Inflammatory macrophage (primary cell): ENCODE measurements at regions not wholly inside any gene's neighbourhood (a gene's known extent, or its start where the extent isn't known, plus 50 kb on each side); places are given as distances from the start of the nearest gene placed in this dataset.

Experiments
- DNase-seq, 2 donors: peaks; one replicate each; pipeline ENCODE4 v3.0.0-alpha.2; 2020 to 2022

DNA sequence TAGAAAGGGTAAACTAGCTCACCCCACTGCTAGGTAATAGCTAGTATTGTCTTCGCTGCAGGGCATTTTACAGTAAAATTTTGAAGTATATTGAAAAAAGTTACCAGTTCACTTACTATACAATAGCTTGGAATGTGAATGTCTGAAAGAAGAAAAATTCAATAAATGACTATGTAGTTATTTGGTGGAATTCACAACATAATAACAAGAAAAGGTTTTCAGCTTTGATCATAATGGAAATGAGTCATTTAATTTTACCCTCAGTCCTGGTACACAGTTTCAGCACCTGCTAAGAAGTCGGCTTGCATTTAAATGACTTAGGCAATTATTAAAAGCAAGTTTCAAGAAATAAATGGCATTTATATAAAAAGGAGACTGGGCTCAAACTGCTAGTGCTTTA is 90.4 kb downstream of the NUP35 start:
- DNase-seq = no peak

DNA sequence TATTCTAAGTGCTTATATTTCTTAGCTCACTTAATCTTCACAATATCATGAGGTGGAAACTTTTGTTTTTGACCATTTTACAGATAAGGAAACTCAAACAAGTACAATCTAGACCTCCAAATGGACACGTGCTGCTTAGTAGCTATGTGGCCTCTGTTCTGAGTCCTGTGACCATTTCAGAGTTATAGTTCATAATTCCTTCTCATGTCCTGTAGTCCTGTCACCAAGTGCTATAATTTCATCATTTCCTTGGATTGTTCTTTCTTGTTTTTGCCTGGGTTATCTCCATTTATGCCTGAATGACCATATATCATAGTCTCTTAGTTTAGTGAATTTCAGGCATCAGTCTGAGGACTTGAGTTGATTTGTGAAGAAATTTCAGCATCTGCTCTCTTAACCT is 91.7 kb downstream of the NUP35 start:
- DNase-seq = no peak

DNA sequence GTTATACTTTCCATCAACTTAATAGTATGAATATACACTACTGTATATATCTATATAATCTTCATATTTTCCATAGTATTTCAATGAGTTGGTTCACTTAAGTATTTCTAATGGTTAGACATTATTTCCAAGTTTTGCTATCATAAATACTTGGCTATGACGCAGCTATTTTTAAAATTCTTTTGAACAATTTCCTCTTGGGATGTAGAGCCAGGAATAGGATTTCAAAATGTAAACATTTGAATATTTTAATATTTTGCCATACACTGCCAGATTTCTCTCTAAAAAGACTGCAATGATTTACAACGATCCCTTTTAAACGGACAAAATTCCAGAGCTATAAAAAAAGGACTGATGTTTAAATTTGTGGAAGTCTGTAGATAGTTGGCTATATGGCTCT is 95.6 kb downstream of the NUP35 start:
- DNase-seq = no peak

DNA sequence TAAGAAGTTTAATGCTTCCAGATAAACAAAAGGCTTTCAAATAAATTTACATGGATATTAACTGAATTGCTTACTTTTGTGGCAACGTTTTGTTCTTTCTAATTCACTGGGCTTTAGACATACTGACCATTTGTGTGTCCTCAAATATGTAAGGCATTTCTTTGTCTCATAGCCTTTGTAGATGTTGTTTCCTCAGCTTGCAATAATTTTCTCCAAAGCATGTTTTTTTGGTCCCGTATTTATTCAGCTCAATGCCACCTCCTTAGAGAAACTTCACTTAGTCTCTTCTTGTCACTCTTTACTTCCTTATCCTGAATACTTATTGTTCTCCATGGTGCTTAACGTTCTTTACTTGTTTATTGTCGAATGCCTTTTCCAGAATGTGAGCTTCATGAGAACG is 98.5 kb downstream of the NUP35 start:
- no peak for DNase-seq

DNA sequence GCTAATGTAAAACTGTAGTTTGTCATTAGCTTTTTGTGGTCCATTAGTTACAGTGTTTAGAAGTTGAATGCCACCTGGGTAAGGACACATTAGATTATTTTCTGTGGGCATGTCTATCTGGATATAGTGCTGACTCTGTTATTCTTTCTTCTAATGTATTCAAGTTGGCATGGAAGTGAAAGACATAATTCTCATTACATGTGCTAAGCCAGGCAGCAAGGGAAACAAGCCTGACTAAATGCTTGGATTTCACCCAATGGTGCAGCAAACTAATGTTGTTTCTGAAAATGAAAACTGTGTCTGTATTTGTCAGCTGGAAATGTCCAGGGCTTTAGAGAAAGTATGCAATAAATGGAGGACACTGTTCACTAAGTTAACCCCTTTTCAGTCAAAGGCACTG is 100.7 kb downstream of the NUP35 start:
- DNase-seq = no peak

DNA sequence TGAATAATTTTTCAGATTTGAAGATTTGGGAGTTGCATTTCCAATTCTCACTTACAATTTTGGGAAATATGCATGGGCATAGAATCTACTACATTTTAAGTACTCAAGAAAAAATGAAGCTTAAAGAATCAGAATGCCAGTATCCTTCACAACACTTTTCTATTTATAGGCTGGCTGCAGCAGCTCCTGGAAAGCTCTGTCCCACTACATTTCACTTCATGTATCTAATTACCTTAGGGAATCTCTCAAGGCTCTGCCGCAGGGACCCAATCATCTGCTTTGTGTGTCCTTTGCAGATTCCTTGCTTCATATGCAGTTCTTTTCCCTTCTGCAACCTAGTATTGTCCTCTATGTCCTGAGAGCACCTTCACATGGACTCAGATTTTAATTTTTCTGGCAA is 102.9 kb downstream of the NUP35 start:
- no peak for DNase-seq

DNA sequence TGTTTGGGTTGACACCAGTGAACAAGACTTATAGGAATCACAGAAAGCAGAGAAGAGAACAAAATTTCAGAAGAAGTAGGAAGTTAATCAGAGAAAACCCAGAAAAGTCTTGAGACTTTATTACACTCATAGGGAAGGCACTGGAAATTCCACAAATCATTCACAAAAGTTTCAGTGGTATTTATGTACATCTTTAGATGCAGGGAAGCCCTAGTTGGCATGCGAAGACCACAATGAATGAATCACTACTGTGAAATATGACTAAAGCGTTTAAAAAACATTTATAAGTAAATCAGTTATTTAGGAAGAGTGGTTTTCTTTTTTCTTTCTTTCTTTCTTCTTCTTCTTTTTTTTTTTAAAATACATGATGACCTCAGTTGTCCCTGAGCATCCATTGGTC is 105.1 kb downstream of the NUP35 start:
- DNase-seq = no peak

DNA sequence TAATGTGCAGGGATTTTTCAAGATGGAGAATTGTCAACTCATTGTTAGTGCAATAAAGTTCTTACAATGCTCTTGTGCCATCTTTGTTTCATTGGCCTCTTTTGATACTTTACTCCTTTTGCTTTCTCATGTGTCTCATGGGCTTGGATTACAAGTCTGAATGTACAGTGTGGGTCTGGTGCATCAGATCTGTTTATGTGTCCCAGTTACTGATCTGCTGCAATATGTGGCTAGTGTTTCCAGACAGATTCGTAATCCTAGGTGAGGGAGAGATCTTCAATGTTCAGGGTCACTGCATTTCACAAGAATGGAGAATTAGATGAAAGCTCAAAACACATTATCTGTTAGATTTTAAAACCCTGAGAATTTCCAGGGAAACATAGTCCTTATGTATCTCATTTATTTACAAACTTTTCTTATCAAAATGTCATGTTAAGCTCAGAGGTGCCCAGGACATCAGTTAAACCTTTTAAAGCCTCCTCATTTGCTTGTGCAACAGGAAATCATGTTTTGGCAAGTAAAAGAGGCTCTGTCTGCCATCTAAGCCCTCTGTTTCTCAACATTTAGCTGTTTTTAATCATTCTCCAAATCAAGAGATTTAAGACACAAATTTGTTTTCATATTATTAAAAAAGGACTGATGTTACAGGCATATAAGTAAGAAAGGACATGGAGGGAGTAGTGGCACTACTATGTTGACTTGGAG is 108.1 kb downstream of the NUP35 start:
- DNase-seq = no peak

DNA sequence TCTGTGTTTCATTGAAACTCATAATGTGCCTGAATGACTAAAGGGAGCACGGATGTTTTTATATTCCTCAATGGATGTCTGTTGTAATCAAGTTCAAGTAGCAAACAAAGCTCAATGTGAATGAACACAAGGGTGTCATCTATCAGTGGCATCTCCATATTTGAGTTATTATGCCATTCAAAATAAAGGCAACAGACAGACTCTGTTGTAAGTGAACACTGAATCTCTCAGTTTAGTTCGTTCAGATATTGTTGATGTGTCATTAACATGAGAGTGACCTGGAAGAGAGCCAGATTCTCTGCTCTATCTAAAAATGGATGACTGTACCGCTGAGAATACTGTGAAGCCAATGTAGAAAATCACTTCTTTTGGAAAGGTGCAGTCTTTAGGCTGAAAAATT is 118.7 kb downstream of the NUP35 start:
- no peak for DNase-seq

DNA sequence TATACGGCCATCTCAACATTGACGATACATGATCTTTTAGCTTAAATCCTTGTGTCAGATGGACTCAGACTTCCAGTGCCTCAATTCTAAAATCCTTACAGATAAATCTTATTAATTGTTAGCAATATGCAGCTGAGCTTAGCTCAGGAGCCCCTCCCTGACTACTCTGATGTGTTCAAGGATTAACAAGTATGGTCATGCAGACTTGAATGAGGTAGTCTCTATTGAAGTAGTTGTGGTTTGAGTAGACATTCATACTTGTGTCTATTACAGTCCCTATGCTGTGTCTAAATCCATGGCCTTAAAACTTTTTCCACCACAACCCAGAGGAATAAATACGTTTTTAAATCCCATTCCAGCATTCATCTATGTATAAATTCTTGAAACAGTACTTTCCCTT is 119.5 kb downstream of the NUP35 start:
- no peak for DNase-seq

DNA sequence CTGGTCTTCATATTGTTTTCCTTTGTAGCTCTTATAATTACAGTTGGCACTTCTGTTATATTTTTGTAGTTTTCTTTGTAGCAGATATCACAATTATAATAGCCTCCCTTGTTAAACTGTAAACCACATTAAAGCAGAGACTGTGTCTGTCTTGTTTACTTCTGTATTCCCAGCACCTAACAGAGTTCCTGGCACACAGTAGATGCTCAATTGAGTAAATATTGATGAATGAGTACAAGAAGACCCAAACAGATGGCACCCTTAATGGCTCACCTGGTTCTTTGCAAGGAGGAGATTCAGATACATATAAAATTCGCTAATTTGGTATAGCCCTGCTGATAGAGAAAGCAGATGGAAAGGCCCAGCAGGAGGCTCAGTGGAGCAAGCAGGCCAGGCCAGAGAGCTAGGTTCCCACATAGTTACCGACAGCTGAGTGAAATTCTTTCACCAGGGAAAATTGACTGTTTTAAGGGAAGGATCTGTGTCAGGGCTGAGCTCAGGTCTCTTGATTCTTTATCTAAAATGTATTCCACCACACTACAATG is 120.1 kb downstream of the NUP35 start:
- no peak for DNase-seq

DNA sequence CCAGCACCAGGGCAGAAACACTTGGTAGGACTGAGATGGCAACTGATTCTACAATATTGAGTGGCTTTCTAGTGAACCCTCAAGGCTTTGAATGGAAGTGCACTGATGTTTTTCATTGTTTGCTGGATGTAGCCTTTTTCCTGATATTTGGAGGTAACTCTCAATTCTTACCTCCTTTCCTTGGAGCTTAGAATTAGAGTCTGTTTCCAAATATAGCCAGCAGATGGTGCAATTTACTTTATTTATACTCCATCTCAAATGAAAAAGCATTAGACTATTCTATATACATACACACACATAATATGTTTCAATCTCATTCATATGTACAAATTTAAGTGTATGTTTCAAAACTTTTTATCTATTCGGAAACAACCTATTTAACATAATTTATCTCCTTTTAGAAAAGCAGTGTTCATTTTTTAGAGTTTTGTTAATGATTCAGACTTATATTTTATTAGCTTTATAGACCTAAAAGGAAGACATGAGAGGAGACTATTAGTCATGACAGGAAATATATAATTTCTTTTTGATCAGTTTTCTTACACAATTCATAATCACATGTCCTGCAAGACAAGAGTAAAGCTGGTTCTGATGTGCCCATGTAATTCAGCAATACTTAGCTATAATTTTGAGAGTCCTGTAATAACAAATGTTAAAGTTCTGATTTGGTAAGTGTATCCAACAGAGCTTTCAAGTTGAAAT is 124.8 kb downstream of the NUP35 start:
- peak in 1 of 2 donors; percentile 15 for DNase-seq

DNA sequence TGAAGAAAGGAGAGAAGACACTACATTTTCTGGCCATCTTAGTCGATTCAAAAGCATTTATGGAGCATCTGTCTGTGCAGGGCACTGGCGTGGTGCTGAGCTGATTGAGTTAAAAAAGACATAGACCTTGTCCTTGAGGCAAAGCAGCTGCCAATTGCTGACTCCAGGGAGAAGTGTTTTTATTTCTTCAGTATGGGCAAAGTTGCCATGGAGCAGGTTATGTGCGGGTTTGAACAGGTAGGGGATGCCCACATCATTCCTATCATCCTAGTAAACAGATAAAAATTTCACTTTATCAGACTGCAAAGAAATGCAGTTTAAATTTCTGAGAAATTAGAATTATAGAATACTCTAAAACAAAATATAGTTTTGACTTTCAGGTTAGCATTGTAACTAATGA is 125.8 kb downstream of the NUP35 start:
- no peak for DNase-seq

DNA sequence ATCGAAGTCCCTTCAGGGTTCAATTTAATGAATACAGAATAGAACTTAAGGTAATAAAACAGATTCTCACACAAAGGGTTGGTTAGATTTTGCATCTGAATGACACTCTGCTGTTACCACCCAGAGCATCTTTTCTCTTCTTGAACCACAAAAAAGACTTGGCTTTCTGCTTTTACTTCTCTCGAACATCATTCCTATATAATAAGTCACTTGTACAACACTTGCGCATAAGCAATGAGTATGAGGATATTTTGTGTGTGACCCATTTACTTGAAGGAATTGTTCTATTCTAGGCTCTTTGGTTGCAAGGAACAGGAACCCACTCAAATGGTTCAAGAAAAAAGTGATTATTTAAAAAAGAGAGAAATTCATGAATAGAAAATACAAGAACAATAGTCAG is 126.2 kb downstream of the NUP35 start:
- DNase-seq = no peak

DNA sequence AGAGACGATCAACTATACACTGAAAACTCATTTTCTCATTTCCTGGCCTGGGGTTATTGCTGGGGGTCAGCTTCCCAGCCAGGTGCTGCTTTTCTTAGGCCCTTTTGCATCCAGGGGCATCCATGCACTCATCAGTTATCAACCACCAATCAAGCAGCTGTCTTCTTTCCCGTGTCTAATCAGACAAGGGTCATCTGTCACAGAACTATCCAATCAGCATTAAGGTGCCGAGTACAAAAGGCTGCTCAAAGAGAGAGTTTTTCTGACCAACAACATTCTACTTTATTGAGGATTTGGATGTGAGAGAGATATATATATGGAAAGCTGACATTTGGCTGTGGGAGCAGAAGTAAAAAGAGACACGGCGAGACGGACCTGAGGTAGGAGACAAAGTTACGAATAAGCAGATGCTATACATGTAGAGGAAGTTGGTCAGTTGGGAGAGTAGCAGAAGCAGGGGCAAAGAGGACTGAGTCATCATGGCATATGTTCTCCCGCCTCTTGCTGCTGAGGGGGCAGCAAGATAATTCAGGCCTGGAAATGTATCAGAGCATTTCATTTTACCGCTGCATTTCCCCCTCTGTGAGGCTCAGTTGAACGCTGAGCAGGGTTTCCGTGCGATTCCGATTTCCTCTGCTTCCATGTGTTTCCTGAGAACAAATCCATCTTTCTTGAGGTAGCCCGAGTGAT is 129.3 kb downstream of the NUP35 start:
- DNase-seq = no peak

DNA sequence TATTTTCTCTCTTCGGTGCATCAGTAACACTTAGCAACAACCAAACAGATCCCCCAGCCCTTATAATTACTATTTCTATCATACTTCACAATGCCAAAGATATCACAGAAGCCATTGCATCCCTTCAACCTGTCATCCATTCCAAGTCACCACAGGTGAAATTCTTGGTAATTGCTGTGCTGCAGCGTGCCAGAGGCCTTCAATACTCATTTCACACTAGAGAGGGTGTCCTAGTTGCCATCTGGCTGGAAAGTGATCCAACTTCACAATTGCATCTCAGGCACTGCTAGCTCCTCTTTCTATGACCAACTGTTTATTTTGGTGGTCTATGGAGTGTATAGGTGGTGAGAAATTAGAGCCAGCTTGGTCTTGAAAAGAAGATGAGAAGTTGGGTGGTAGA is 131.2 kb downstream of the NUP35 start:
- no peak for DNase-seq

DNA sequence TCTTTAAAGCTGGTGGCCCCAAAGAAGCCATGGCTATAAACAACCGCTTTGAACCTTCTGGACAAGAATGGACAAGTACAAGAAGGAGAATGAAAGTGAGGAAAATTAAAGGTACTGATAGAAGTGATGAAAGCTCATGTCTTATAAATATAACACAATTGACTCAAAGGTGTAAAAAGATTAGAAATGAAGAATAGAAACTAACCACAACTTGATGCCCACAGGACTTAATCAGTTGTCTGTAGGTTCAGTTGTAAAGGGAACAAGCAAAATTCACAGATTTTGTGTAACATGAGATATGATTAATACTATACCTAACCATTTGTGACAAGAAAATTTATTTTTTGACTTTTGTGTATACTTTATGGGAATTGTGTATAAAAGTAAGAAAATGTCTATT is 135.7 kb downstream of the NUP35 start:
- DNase-seq = no peak

DNA sequence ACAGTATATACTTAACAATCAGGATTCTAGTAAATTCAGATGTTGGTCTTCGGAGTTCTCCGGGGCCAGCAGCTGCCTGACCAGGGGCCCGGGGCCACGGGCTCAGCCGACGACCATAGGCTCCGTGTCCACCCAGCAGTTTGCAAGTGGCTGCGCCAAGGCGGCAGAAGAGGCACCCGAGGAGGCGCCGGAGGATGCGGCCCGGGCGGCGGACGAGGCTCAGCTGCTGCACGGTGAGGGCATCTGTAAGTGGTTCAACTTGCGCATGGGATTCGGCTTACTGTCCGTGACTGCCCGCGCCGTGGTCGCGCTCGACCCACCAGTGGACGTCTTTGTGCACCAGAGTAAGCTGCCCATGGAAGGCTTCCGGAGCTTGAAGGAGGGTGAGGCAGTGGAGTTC is 136.3 kb downstream of the NUP35 start:
- no peak for DNase-seq

DNA sequence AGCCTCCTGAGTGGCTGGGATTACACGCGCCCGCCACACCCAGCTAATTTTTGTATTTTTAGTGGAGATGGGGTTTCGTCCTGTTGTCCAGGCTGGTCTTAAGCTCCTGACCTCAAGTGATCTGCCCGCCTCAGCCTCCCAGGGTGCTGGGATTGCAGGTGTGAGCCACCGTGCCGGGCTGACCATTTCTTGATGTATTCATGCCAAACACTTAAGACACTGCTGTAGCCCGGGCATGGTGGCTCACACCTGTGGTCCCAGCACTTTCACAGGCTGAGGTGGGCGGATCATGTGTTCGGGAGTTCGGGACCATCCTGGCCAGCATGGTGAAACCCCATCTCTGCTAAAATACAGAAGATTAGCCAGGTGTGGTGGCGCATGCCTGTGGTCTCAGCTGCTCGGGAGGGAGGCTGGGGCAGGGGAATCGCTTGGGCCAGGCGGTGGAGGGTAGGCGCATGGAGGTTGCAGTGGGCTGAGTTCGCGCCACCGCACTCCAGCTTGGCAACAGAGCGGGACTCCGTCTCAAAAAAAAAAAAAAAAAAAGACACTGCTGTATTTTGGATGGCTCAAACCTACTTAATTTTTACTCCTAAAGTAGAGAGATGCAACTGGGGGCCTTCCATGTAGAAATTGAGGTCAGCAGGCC is 140.8 kb downstream of the NUP35 start:
- no peak for DNase-seq

DNA sequence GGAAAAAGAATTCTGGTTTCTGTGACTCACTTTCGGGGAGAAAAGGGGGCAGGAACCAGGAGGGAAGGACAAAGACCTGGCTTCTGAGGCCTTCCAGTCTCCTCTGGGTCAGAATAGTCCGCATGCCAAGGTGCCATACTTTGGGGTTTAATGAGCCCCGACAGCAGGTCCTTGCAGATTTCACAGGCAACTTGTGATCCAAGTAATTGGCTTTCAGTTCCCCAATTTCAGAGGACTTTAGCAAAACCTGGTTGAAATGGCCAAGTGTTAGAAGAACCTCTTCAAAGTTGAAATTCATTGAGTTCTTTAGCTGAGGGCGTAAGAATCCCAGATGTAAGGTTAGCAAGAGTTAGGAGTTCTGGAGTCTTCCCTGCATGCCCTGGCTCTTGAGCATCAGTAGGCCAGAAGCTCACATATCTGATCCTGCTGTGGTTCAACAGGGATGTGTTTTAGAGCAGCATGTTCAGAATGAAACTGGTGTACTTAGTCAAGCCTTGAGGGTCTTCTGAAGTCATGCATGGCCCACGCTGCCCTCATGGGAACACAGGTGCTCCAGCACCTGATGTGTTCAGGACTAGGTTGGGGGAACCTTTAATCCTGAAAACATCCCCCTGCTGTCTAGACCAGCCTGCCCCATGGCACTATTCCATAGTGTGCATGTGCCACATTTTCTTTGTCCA is 143.0 kb downstream of the NUP35 start:
- DNase-seq = no peak

DNA sequence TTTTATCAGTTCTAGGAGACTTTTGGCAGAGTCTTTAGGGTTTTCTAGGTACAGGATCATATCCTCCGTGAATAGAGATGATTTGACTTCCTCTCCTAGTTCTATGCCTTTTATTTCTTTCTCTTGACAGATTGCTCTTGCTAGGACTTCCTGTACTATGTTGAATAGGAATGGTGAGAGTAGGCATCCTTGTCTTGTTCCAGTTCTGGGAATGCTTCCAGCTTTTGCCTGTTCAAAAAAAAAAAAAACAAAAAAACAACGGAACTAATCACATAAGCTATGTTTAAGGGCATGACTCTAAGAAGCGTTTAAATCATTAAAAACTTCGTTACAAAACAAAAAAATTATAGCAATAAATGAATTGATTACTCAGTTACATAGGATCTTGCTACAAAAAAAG is 145.7 kb downstream of the NUP35 start:
- no peak for DNase-seq

DNA sequence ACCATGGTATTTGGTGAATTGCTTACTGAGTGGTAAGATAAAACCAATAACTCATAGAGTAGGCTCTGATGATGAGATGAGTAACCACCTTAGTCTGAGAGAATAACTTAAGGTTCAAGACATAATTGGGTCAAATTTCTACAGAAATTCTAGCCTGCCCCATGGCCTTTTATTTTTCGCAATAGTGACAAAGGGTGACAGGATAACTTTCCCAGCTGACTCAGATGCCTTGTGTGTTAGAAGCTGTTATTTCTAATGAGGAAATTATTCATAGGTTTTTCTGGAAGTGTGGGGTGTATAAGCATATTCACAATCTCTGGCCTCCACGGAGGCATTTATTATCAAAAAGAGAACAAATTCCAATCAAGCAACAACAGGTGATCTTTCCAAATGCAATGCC is 159.0 kb downstream of the NUP35 start:
- DNase-seq = no peak

DNA sequence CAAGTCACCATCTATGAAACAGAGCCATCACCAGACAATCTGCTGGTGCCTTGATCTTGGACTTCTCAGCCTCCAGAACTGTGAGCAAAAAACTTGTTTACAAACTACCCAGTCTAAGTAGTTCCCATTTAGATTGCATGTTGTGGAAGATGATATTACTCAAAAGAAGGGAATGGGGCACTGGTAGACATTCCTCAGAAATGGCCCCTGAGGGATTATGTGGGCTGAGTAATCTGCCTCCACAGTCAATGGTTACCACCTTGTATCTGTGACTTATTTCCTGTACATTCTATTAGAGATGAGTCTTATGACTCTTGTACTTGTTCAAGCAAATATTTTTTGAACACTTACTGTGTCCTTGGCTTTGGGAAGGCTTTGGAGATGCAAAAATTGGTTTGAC is 160.4 kb downstream of the NUP35 start:
- no peak for DNase-seq
